Body of pancreas (tissue), 4 donors: ENCODE measurements at regions not wholly inside any gene's neighbourhood (a gene's known extent, or its start where the extent isn't known, plus 50 kb on each side); places are given as distances from the start of the nearest gene placed in this dataset.

Source experiments
- CTCF ChIP-seq, 7 experiments: fragments of 450-650 bp in 4 of 7; fragments of 200-600 bp in 3 of 7; sonication (generic) in 3 of 7; IDR thresholded peaks; one replicate each; pipeline ENCODE4 v1.5.1; 2016 to 2019; ENCODE audit warnings: antibody characterized with exemption in 7 of 7
- POLR2A ChIP-seq, 3 donors: fragments of 450-650 bp; IDR thresholded peaks; one replicate each; pipeline ENCODE4 v1.6.1; 2016; ENCODE audit warnings: antibody characterized with exemption in 3 of 3, mild to moderate bottlenecking in 2 of 3

- TF ChIP-seq POLR2A (IDR thresholded peaks at IDR 0.05) (no peak), CTCF (IDR thresholded peaks at IDR 0.05) (no peak)
These were observed 418.0 kb upstream of the PROX1 start for GRCh38 chr1:213569816-213570150.
